GM18909 (cell line): ENCODE measurements at regions not wholly inside any gene's neighbourhood (a gene's known extent, or its start where the extent isn't known, plus 50 kb on each side); places are given as distances from the start of the nearest gene placed in this dataset.

Source experiments
- ATAC-seq: cut with Tn5 transposase; IDR thresholded peaks from one replicate; pipeline ENCODE4 v1.9.1; 2021; ENCODE audit warnings: mild to moderate bottlenecking; ENCODE audit not compliant: unreplicated experiment, poor library complexity

GRCh38 chr2:41697389-41697788 lies 350.4 kb upstream of the PKDCC start:
- no peak for ATAC-seq

GRCh38 chr2:41698678-41699422 lies 349.0 kb upstream of the PKDCC start:
- ATAC-seq, result no peak

- ATAC-seq, result no peak
Observed at GRCh38 chr2:41701231-41701630, 346.6 kb upstream of the PKDCC start.

- no peak for ATAC-seq
Observed at GRCh38 chr2:41703123-41703522, 344.7 kb upstream of the PKDCC start.

- ATAC-seq, result no peak
Observed at GRCh38 chr2:41705634-41706033, 342.2 kb upstream of the PKDCC start.

GRCh38 chr2:41706286-41706685 lies 341.5 kb upstream of the PKDCC start:
- no peak for ATAC-seq

GRCh38 chr2:41707790-41708451 lies 339.9 kb upstream of the PKDCC start:
- ATAC-seq, result no peak

GRCh38 chr2:41709702-41710599 lies 337.9 kb upstream of the PKDCC start:
- peak; percentile 42 for ATAC-seq

- no peak for ATAC-seq
Observed at GRCh38 chr2:41710944-41711343, 336.9 kb upstream of the PKDCC start.

GRCh38 chr2:41711736-41712135 lies 336.1 kb upstream of the PKDCC start:
- no peak for ATAC-seq

- no peak for ATAC-seq
Observed at GRCh38 chr2:41716497-41716896, 331.3 kb upstream of the PKDCC start.

GRCh38 chr2:41717839-41718238 lies 330.0 kb upstream of the PKDCC start:
- ATAC-seq, result peak; percentile 50

- ATAC-seq, result no peak
Observed at GRCh38 chr2:41718705-41719104, 329.1 kb upstream of the PKDCC start.

GRCh38 chr2:41719756-41720155 lies 328.1 kb upstream of the PKDCC start:
- ATAC-seq, result no peak

- peak; percentile 61 for ATAC-seq
Observed at GRCh38 chr2:41720331-41721251, 327.2 kb upstream of the PKDCC start.

GRCh38 chr2:41722668-41723369 lies 325.0 kb upstream of the PKDCC start:
- ATAC-seq, result no peak

GRCh38 chr2:41723526-41723925 lies 324.3 kb upstream of the PKDCC start:
- no peak for ATAC-seq

GRCh38 chr2:41724465-41724864 lies 323.4 kb upstream of the PKDCC start:
- no peak for ATAC-seq

- ATAC-seq, result no peak
Observed at GRCh38 chr2:41725901-41726300, 321.9 kb upstream of the PKDCC start.
